HL-60/S4 treated with retinoic acid at 250 ng/mL for 4 days and 3 days (cell line): ENCODE measurements at regions not wholly inside any gene's neighbourhood (a gene's known extent, or its start where the extent isn't known, plus 50 kb on each side); places are given as distances from the start of the nearest gene placed in this dataset.

ENCODE experiments used
- in situ Hi-C: fragments of 300-500 bp; cut with MboI; formaldehyde crosslinking; loops from 2 replicates; pipeline ENCODE4 v1.7.0; 2022; ENCODE audit warnings: low sequenced_read_pairs

DNA sequence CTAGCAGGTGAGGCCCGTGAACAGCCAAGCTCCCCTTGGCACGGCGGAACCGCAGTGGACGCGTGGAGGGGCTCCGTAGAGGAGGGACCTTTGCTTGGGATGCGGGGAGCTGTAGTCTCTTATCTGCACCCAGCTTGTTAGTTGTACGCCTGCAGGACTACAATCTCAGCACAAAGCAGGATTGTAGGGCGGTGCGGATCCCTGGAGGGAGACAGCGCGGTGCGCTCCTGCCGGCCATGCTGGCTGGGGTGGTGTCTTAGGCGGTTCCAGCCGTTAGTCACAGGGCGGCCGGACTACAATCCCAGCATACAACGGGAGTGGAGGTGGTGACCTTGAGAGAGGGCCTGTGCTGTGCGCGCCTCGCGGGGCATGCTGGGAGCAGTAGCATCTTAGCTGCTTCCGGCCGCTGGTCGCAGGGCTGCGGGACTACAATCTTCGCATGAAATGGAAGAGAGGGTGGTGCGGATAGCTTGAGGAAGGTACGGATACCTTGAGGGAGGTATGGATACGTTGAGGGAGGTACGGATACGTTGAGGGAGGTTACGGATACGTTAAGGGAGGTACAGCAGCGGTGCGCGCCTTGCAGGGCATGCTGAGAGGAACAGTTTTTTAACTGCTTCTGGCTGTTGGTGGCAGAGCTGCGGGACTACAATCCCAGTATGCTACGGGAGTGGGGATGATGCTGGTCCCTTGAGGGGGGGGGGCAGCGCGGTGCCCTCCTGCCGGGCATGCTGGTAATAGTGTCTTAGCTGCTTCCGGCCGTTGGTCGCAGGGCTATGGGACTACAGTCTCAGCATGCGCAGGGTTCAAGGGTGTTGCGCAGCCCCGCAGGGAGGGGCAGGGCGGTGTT lies 1419.1 kb downstream of the UQCRFS1 start:
- in situ Hi-C loops, result no loop called here

DNA sequence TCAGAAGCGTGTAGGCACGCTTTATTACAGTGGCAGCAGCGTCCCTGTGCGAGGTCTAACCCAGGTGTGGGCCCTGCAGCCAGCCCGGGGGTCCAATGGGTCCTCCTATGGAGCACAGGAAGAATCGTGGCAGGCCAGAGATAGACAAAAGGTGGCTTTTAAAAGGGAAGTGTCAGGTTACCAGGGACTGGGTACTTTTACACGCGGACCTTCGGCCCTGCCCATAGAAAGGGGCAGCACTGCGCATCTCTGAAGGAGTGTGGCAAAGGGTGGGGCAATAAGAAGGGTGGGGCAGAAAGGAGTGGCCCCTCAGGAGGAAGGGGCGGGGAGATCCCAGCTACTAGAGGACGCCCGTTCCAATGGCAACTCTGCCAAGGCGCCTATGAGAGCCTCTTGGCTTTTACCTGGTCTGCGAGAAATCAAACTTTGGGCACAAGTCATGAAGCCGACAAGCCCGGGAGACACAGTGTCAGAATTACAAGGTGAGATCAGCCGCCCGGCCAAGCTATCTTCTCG lies 1419.8 kb downstream of the UQCRFS1 start:
- in situ Hi-C loops, result no loop called here

DNA sequence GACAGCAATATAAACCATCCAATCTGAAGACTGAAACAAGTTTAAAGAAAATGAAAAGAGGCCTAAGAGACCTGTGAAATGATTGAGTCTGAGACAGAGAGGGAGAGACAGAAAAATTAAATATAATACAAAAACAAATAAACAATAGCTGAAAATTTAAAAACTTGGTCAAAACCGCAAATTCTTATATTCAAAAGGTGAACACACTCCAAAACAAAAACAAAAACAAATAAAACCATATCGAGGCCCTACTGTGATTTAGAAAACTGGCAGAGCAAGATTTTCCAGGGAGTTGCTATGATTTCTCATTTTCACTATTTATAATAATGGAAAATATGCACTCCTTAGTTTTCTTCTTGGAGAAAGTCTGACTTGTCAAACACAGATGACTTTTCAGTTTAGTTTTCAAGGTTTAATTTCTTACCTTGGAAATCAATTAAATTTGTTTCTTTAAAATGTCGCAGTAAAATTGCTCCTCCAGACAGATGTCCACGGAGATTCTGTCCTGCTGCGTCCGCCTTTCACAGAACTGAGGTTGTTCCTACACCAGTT lies 1420.3 kb downstream of the UQCRFS1 start:
- in situ Hi-C loops, result no loop called here

DNA sequence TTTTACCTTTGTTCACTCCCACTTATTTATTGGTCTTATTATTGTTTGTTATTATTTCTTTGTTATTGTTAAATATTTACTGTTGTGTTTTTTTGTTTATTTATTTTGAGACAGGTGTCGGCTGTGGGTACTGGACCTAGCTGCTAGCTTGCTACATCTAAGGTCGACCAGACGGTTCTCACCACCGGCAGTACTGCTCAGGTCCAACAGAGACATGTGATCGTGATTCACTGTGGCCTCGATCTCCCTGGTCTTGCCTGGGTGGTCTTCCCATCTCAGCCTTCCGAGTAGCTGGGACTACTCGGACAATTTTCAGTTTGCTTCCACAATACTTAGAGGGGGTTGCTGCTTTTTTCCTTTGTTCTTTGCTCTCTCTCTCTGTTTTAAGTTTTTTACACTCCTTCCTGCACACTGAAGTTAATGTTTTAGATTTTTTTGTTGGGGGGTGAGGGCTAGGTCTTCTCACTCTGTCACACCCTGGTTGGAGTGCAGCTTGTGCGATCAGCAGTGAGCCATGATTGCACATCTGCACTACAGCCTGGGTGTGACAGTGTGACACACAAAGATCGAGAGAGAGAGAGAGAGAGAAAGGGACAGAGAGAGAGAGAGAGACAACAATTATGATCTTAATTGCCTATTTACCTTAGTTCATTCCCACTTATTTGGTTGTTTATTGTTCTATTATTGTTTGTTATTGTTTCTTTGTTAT lies 1432.4 kb downstream of the UQCRFS1 start:
- in situ Hi-C loops, result no loop called here

DNA sequence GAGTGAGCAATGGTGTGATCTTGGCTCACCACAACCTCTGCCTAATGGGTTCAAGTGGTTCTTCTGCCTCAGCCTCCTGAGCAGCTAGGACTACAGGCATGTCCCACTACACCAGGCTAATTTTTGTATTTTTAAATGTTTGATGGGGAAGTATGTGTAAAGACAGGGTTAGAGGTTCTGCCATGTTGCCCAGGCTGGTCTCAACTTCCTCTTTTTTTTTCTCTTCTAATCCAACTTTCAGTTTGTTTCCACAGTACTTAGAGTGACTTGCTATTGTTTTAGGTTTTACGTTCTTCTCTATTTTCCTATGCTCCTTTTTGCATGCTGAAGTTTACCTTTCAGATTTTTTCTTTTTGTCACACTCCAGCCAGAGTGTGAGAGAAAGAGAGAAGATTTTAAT lies 1433.0 kb downstream of the UQCRFS1 start:
- in situ Hi-C loops, result no loop called here

DNA sequence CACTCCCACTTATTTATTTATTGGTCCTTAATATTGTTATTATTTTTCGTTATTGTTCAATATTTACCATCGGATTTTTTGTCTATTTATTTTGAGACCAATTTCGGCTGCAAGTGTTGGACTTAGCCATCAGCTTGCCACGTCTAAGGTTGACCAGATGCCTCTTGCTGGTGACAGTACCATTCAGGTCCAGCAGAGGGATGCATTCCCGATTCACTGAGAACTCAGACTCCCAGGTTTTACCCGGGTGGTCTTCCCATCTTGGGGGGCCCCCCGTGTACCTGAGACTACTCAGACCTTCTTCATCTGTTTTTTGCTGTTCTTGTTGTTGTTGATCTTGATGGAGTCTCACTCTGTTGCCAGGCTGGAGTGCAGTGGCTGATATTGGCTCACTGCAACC lies 1435.2 kb downstream of the UQCRFS1 start:
- in situ Hi-C loops, result no loop called here

DNA sequence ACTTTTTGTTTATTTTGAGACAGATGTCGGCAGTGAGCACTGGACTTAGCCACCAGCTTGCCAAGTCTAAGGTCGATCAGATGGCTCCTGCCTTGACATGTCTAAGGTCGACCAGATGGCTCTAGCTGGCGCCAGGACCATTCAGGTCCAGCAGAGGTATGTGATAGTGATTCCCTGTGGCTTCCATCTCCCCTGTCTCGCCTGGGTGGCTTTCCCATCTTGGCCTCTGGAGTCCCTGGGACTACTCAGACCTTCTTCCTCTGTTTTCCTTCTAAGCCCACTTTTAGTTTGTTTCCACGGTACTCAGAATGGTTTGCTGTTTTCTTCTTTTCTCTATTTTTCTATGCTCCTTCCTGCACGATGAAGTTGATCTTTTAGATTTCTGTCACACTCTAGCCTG lies 1435.7 kb downstream of the UQCRFS1 start:
- in situ Hi-C loops, result no loop called here

DNA sequence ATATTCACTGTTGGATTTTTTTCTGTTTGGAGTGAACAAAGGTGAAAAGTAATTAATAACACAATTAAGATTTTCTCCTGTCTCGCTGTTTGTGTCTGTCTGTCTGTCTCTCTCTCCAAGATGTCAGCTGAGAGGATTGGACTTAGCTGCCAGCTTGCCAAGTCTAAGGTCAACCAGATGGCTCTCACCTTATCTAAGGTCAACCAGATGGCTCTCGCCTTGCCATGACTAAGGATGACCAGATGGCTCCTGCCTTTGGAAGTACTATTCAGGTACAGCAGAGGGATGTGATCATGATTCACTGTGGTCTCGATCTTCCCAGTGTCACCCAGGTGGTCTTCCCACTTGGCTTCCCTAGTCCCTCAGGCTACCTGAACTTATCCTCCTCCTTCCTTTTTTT lies 1436.4 kb downstream of the UQCRFS1 start:
- in situ Hi-C loops, result no loop called here

DNA sequence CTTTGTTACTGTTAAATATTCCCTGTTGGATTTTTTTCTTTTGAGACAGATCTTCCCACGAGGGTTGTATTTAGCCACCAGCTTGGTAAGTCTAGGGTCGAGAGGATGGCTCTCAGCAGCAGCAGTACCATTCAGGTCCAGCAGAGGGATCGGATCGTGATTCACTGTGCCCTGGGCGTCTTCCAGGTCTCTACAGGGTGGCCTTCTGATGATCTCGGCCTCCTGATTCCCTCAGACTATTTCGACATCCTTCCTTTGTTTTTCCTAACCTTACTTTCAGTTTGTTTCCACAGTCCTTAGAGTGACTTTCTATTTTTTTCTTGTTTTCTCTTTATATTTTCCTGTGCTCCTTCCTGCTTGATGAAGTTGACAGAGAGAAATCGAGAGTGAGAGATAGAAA lies 1436.9 kb downstream of the UQCRFS1 start:
- in situ Hi-C loops, result no loop called here

DNA sequence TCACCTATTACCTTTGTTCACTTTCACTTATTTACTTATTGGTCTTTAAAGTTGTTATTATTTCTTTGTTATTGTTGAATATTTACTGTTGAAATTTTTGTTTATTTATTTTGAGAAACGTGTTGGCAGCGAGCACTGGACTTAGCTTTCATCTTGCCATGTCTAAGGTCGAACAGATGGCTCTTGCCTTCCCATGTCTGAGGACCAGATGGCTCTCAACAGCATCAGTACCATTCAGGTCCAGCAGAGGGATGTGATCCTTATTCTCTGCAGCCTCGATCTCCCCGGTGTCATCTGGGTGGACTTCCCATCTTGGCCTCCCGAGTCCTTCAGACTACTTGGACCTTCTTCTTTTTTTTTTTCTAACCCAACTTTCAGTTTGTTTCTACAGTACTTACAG lies 1437.6 kb downstream of the UQCRFS1 start:
- in situ Hi-C loops, result no loop called here

DNA sequence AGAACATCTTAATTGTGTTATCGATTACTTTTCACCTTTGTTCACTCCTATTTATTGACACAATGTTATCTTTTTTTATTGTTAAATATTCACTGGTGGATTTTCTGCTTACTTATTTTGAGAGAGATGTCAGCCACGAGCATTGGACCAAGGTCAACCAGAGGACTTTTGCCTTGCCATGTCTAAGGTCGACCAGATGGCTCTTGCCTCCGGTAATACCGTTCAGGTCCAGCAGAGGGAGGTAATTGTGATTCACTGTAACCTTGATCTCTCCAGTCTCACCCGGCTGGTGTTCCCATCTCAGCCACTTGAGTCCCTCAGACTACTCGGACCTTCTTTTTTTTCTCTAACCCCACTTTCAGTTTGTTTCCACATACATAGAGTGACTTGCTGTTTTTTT lies 1438.1 kb downstream of the UQCRFS1 start:
- in situ Hi-C loops, result no loop called here

DNA sequence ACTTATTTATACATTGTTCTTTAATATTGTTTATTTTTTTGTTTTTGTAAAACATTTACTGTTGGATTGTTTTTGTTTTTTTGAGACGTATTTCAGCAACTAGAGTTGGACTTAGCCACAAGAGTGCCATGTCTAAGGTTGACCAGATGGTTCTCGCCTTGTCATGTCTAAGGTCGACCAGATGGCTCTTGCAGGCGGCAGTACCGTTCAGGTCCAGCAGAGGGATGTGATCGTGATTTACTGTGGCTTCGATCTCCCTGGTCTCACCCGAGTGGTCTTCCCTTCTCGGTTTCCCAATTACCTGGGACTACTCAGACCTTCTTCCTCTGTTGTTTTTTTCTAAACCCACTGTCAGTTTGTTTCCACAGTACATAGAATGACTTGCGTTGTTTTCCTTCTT lies 1438.6 kb downstream of the UQCRFS1 start:
- in situ Hi-C loops, result no loop called here

DNA sequence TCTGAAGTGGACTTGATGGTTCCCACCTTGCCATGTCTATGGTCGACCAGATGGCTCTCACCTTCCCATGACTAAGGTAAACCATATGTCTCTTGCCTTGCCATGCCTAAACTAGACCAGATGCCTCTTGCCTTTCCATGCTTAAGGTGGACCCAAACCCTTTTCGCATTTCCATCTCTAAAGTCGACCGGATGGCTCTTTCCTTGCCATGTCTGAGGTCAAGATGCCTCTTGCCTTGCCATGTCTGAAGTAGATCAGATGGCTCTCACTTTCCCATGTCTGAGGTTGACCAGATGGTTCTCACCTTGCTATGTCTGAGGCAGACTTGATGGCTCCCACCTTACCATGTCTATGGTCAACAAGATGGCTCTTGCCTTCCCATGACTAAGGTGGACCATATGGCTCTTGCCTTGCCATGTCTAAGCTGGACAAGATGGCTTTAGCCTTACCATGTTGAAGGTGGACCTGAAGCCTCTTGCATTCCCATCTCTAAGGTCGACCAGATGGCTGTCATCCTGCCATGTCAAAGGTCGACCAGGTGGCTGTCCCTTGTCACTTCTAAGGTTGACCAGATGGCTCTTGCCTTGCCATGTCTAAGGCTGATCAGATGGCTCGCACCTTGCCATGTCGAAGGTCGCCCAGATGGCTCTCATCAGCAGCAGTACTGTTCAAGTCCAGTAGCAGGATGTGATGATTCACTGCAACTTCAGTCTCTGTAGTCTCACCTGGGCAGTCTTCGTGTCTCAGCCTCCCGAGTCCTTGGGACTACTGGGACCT lies 1439.4 kb downstream of the UQCRFS1 start:
- in situ Hi-C loops, result no loop called here

DNA sequence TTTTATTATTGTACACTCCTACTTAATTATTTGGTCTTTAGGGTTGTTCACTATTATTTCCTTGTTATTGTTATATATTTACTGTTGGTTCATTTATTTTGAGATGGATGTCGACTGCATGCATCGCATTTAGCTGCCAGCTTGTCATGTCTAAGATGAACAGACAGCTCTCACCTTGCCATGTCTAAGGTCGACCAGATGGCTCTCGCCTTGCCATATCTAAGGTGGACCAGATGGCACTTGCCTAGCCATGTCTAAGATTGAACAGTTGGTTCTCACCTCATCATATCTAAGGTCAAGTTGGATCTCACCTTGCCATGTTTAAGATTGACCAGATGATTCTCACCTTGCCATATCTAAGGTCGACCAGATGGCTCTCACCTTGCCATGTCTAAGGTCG lies 1440.9 kb downstream of the UQCRFS1 start:
- in situ Hi-C loops, result no loop called here

DNA sequence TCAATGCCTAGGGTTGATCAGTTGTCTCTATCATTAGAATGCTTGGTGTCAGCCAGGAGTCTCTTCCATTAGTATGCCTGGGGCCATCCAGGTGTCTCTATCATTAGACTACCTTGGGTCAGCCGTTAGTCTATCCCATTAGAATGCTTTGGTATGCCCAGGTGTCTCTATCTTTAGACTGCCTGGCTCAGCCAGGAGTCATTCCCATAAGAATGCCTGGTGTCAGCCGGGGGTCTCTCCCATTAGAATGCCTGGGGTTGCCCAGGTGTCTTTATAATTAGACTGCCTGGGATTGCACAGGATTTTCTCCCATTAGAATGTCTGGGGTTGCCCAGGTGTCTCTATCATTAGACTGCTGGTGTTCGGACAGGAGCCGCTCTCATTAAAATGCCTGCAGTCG lies 1442.9 kb downstream of the UQCRFS1 start:
- in situ Hi-C loops, result no loop called here

DNA sequence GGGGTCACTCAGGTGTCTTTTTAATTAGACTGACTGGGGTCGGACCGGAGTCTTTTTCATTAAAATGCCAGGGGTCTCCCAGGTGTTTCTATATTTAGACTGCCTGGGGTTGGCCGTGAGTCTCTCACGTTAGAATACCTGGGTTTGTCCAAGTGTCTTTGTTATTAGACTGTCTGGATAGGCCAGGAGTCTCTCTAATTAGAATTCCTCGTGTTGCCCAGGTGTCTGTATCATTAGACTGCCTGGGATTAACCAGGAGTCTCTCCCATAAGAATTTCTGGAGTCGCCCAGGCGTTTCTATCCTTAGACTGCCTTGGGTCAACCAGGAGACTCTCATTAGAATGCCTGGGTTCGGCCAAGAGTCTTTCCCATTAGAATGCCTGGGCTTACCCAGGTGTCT lies 1445.7 kb downstream of the UQCRFS1 start:
- in situ Hi-C loops, result no loop called here

DNA sequence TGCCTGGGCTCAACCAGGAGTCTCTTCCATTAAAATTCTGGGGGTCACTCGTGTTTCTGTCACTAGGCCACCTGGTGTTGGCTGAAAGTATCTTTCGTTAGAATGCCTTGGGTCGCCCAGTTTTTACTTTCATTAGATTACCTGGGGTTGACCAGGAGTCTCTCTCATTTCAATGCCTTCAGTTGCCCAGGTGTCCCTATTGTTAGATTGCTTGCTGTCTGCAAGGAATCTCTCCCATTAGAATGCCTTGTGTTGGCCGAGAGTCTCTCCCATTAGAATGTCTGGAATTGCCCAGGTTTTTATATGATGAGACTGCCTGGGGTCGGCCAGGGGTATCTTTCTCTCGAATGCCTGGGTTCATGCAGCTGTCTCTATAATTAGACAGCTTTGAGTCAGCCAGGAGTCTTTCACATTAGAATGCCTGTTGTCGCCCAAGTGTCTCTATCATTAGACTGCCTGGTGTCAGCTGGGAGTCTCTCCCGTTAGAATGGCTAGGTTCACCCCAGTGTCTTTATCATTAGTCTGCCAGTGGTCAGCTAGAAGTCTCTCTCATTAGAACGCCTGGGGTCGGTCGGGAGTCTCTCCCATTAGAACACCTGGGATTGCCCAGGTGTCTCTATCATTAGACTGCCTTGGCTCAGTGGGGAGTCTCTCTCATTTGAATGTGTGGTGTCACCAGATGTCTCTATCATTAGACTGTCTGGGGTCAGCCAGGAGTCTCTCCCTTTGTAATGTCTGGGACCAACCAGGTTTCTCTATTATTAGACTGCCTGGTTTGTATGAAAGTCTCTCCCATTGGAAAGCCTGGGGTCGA lies 1446.8 kb downstream of the UQCRFS1 start:
- in situ Hi-C loops, result no loop called here

DNA sequence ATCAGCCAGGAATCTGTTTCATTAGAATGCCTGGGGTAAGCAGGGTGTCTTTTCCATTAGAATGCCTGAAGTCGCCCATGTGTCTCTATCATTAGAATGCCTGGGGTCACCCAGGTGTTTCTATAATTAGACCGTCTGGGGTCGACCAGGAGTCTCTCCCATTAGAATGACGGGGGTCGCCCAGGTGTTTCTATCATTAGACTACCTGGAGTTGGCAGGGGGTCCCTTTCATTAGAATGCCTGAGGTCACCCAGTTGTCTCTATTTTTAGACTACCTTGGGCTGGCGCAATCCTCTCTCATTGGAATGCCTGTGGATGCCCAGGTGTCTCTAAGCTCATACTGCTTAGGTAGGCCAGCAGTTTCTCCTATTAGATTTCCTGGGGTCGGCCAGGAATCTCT lies 1447.6 kb downstream of the UQCRFS1 start:
- in situ Hi-C loops, result no loop called here

DNA sequence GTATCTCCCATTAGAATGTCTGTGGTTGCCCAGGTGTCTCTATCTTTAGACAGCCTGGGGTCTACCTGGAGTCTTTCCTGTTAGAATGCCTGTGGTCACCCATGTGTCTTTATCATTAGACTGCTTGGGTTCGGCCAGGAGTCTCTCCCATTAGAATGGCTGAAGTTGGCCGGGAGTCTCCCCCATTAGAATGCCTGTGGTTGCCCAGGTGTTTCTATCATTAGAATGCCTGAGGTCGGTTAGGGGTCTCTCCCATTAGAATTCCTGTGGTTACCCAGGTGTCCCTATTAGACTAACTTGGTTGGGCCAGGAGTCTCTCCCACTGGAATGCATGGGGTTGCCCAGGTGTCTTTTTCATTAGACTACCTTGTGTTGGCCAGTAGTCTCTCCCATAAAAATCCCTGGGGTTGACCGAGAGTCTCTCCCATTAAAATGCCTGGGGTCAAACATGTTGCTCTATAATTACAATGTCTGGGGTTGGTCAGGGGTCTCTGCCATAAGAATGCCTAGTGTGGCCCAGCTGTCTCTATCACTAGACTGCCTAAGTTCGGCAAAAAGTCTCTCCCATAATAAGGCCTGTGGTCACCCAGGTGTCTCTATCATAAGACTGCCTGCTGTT lies 1448.7 kb downstream of the UQCRFS1 start:
- in situ Hi-C loops, result no loop called here

DNA sequence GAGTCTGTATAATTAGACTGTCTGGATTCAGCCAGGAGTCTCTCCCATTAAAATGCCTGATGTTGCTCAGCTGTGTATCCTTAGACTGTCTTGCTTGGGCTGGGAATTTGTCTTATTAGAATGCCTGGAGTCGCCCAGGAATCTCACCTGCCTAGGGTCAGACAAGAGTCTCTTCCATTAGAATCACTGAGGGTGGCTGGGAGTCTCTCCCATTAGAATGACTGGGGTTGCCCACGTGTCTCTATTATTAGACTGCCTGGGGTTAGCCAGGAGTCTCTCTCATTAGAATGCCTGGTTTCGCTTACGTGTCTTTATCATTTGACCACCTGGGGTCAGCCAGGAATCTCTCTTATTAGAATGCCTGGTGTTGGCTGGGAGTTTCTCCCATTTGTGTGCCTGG lies 1450.0 kb downstream of the UQCRFS1 start:
- in situ Hi-C loops, result no loop called here
